Body of pancreas (tissue), 4 donors: ENCODE measurements at regions not wholly inside any gene's neighbourhood (a gene's known extent, or its start where the extent isn't known, plus 50 kb on each side); places are given as distances from the start of the nearest gene placed in this dataset.

Experiments
- ATAC-seq: fragments of 150-250 bp; one replicate; pipeline ENCODE4 v1.9.1; 2016
- DNase-seq, 4 donors: peaks; one replicate each; pipeline ENCODE4 v3.0.0-alpha.2; 2019
- H3K27ac ChIP-seq, 4 donors: fragments of 200-600 bp; sonication (generic); 1 replicate in 3 of 4; 2 replicates in 1 of 4; pipeline versions ENCODE4 v1.5.1 to v1.6.1; 2016 to 2019; ENCODE audit warnings: mild to moderate bottlenecking in 1 of 4, mixed read lengths in 1 of 4, moderate library complexity in 1 of 4
- H3K27me3 ChIP-seq, 2 donors: fragments of 200-600 bp; sonication (generic); one replicate each; pipeline ENCODE4 v1.6.0; 2016; ENCODE audit warnings: mild to moderate bottlenecking in 1 of 2
- H3K36me3 ChIP-seq, 2 donors: fragments of 200-600 bp; sonication (generic); replicated peaks in 1 of 2; 2 replicates each; pipeline ENCODE4 v1.5.1; 2016; ENCODE audit warnings: low read depth in 2 of 2; ENCODE audit not compliant: insufficient read depth in 1 of 2
- H3K4me1 ChIP-seq: fragments of 200-600 bp; sonication (generic); one replicate; pipeline ENCODE4 v1.6.0; 2016
- H3K4me3 ChIP-seq, 2 donors: fragments of 200-600 bp; sonication (generic); 1 replicate in 1 of 2; 2 replicates in 1 of 2; pipeline ENCODE4 v1.5.1; 2016 to 2019
- H3K9me3 ChIP-seq, 3 donors: fragments of 200-600 bp; sonication (generic); 1 replicate in 2 of 3; 2 replicates in 1 of 3; pipeline ENCODE4 v1.5.1; 2016
- CTCF ChIP-seq, 7 experiments: fragments of 450-650 bp in 4 of 7; fragments of 200-600 bp in 3 of 7; sonication (generic) in 3 of 7; IDR thresholded peaks; one replicate each; pipeline ENCODE4 v1.5.1; 2016 to 2019; ENCODE audit warnings: antibody characterized with exemption in 7 of 7
- POLR2A ChIP-seq, 3 donors: fragments of 450-650 bp; IDR thresholded peaks; one replicate each; pipeline ENCODE4 v1.6.1; 2016; ENCODE audit warnings: antibody characterized with exemption in 3 of 3, mild to moderate bottlenecking in 2 of 3
- WGBS, 2 donors: methylation state at CpG; one replicate each; pipeline ENCODE4 v1.1.5; 2017; 5-methylcytosine and 5-hydroxymethylcytosine counted together
- intact Hi-C: fragments of 100-400 bp; cut with DNase I; formaldehyde crosslinking; loops from one replicate; pipeline ENCODE4 v1.15.1; 2023

DNA sequence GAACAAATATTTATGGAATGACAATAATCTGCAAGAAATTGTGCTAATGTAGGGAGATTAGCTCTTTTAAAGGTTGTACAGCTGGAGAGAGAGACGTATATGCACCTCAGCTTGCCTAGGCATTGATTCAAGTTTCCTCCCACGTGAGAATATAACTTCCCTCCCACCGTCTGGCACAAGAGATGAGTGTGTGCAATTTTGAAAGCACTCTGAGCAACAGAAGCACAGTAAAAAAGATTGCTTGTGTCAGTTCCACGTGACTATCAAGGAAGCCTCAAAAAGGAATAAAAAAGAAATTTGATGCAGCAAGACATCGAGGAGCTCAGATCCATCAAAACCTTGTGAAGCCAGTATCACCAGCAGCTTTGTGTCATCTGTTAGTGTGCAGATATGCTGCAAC lies 435.3 kb downstream of the TUSC7 start:
- ATAC-seq, result no peak
- H3K4me3 ChIP-seq, result no peak overlapping the region
- 33 to 43% methylated on average over 5 of the region's 5 CpGs for WGBS, 2 donors
- intact Hi-C loops, result no loop called here
- H3K36me3 ChIP-seq, result no peaks in the 10 kb centered on the region
- H3K27ac ChIP-seq, result no peak overlapping the region
- DNase-seq, result no peak
- H3K4me1 ChIP-seq, result no peaks in the 10 kb centered on the region
- no peaks in the 10 kb centered on the region for H3K9me3 ChIP-seq
- H3K27me3 ChIP-seq, result no peaks in the 10 kb centered on the region
- TF ChIP-seq POLR2A (IDR thresholded peaks at IDR 0.05) (no peak), CTCF (IDR thresholded peaks at IDR 0.05) (no peak)

DNA sequence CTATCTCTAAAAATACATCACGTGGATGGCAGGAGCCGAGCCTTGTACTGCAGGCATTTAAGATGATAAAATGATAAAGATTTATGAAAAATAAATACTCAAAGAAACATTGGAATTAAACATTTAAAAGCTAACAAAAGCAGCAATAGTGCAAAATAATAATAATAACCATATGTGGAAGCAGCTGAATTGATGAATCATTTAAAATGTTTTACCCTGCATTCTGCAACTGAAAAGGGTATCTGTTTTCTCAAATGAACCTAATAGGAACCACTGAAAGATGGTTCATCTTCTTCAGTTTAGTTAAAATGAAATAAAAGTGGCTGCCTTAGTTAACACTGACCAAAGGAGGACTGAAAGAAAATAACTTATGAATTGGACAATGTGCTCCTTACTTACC lies 436.1 kb downstream of the TUSC7 start:
- H3K27ac ChIP-seq, result no peak overlapping the region
- WGBS, 2 donors, result 61 to 69% methylated on average over 2 of the region's 2 CpGs

GRCh38 chr3:117146571-117146970 lies 437.0 kb downstream of the TUSC7 start:
- no peak for TF ChIP-seq POLR2A (IDR thresholded peaks at IDR 0.05)
- intact Hi-C loops, result no loop called here
- H3K36me3 ChIP-seq, result no peaks in the 10 kb centered on the region
- no peak overlapping the region for H3K4me3 ChIP-seq
- WGBS, 2 donors, result 45 to 63% methylated on average over 1 of the region's 1 CpG
- no peaks in the 10 kb centered on the region for H3K9me3 ChIP-seq
- ATAC-seq (no peak), DNase-seq (no peak)
- H3K27me3 ChIP-seq, result no peaks in the 10 kb centered on the region
- no peak overlapping the region for H3K27ac ChIP-seq
- no peaks in the 10 kb centered on the region for H3K4me1 ChIP-seq

More for the DNA sequence above, 436.1 kb downstream of the TUSC7 start:
- DNase-seq (no peak), ATAC-seq (no peak)
- H3K4me1 ChIP-seq, result no peaks in the 10 kb centered on the region
- intact Hi-C loops, result no loop called here
- H3K27me3 ChIP-seq, result no peaks in the 10 kb centered on the region
- TF ChIP-seq CTCF (IDR thresholded peaks at IDR 0.05) (no peak), POLR2A (IDR thresholded peaks at IDR 0.05) (no peak)
- H3K9me3 ChIP-seq, result no peaks in the 10 kb centered on the region
- no peaks in the 10 kb centered on the region for H3K36me3 ChIP-seq
- no peak overlapping the region for H3K4me3 ChIP-seq

- no peak overlapping the region for H3K4me3 ChIP-seq
- H3K4me1 ChIP-seq, result no peaks in the 10 kb centered on the region
- no peak overlapping the region for H3K27ac ChIP-seq
- ATAC-seq (no peak), DNase-seq (no peak)
- H3K36me3 ChIP-seq, result no peaks in the 10 kb centered on the region
- TF ChIP-seq CTCF (IDR thresholded peaks at IDR 0.05), result no peak
- no peak for TF ChIP-seq POLR2A (IDR thresholded peaks at IDR 0.05)
- no peaks in the 10 kb centered on the region for H3K27me3 ChIP-seq
- intact Hi-C loops, result no loop called here
- 37 to 67% methylated on average over 2 of the region's 2 CpGs for WGBS, 2 donors
- H3K9me3 ChIP-seq, result no peaks in the 10 kb centered on the region
Observed at GRCh38 chr3:117149584-117149983, 440.0 kb downstream of the TUSC7 start.

GRCh38 chr3:117150628-117151027 lies 441.0 kb downstream of the TUSC7 start:
- no peak overlapping the region for H3K27ac ChIP-seq
- DNase-seq, result no peak
- intact Hi-C loops, result no loop called here
- 71% methylated on average over 3 of the region's 3 CpGs for WGBS, 2 donors
- TF ChIP-seq POLR2A (IDR thresholded peaks at IDR 0.05), result no peak
- TF ChIP-seq CTCF (IDR thresholded peaks at IDR 0.05), result no peak
- no peak overlapping the region for H3K4me3 ChIP-seq
- no peaks in the 10 kb centered on the region for H3K36me3 ChIP-seq
- ATAC-seq, result no peak
- no peaks in the 10 kb centered on the region for H3K9me3 ChIP-seq
- no peaks in the 10 kb centered on the region for H3K4me1 ChIP-seq
- no peaks in the 10 kb centered on the region for H3K27me3 ChIP-seq
